ENCODE measurements at regions not wholly inside any gene's neighbourhood (a gene's known extent, or its start where the extent isn't known, plus 50 kb on each side); places are given as distances from the start of the nearest gene placed in this dataset.

DNA sequence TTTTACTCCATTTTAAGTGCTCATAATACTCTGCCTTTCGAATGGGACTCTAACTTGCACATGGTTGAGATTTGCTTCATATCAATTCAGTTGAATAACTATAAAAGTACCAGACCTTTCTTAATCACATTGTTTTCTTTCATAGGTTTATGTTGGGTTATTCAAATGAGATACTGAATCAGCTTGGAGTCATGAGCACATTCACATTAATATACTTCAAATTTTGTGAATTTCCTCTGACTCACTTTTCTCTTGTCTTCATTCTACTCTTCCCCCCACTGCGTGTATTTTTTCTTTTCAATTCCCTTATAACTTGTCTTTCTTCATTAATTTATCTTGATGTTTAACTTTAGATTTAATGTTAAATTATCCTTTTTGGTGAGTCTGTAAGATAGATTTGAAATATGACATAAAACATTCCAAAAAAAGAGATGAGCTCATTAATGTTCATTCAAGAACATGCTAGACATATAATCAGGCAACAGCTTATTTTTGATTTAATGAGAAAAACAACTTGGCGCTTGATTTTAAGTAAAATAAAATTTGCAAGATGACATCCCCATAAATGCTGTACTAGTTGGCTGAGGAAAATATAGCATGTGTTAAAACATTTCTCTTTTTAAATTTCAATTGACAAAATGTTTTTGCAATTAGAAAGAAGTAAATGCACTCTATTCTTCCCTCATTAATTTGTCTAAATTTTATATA is 736.0 kb downstream of the CD109 start:
- in situ Hi-C loops (cut with HindIII; ENCODE audit: low sequenced_read_pairs), result no loop called here
- no peak overlapping the region for H3K4me3 ChIP-seq (ENCODE audit: low read depth, low read length)
- TF ChIP-seq, protein P1, sequence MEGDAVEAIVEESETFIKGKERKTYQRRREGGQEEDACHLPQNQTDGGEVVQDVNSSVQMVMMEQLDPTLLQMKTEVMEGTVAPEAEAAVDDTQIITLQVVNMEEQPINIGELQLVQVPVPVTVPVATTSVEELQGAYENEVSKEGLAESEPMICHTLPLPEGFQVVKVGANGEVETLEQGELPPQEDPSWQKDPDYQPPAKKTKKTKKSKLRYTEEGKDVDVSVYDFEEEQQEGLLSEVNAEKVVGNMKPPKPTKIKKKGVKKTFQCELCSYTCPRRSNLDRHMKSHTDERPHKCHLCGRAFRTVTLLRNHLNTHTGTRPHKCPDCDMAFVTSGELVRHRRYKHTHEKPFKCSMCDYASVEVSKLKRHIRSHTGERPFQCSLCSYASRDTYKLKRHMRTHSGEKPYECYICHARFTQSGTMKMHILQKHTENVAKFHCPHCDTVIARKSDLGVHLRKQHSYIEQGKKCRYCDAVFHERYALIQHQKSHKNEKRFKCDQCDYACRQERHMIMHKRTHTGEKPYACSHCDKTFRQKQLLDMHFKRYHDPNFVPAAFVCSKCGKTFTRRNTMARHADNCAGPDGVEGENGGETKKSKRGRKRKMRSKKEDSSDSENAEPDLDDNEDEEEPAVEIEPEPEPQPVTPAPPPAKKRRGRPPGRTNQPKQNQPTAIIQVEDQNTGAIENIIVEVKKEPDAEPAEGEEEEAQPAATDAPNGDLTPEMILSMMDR (IDR thresholded peaks at IDR 0.05; ENCODE audit: low read depth, low read length), result no peak
- peak; percentile 12 for DNase-seq (ENCODE audit: low read depth, low spot score)

DNA sequence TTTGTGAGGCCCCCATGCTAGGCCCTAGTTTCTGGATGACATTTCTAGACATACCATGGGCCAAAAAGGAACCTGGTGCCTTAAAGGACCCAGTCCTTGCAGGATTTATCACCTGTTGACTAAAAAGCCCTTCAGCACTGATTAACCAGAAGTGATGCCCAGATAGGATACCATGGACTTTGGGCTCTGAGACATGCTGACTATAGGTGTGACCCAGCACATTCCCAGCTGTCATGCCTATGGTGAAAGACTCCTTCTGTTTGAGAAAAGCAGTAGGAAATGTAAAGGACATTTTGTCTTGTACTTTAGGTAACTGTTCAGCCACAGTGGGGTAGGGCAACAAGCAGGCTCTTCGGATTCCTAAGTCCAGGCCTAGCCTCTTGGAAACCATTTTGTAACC is 724.2 kb downstream of the CD109 start:
- in situ Hi-C loops (cut with HindIII; ENCODE audit: low sequenced_read_pairs), result no loop called here
- DNase-seq (ENCODE audit: low read depth, low spot score), result no peak
- TF ChIP-seq, protein P1 (IDR thresholded peaks at IDR 0.05; ENCODE audit: low read depth, low read length), result no peak
- no peak overlapping the region for H3K4me3 ChIP-seq (ENCODE audit: low read depth, low read length)

DNA sequence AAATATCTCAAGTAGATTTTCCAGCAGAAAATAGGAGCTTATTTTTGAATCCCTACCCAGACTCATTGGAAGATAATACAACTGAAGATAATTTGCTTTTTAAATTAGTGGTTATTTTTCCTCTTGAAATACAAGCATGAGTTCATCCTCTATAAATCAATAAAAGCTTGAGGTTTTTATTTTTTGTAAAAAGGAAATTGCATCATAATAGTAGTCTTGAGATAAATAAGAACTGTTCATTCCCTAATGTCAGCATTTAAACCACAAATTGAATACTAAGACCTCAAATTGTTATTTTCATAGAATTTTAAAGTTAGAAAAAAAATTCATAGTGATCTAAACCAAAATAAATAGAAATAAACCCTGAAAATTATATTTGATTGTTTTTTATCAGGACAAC is 719.1 kb downstream of the CD109 start:
- in situ Hi-C loops (cut with HindIII; ENCODE audit: low sequenced_read_pairs), result no loop called here
- TF ChIP-seq, protein P1 (IDR thresholded peaks at IDR 0.05; ENCODE audit: low read depth, low read length), result no peak
- no peak overlapping the region for H3K4me3 ChIP-seq (ENCODE audit: low read depth, low read length)
- DNase-seq (ENCODE audit: low read depth, low spot score), result no peak

DNA sequence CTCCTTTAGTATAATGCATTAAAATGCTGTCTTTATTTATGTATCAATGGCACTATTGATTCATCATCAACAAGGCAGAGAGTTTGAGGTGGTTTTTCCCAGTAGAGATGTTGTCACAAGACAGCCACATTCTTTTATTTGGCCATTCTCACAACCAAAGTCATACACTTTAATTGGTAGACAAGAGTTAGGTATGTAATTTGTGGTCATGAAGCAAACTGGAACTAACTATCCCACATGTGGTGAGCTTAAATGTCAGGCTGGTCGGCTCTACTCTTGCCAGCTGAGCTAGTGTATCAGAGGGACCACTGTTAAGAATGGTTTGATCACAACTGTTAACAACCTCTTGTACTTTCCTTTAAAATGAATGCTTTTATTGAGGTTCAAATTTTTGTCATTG is 714.6 kb downstream of the CD109 start:
- H3K4me3 ChIP-seq (ENCODE audit: low read depth, low read length), result no peak overlapping the region
- TF ChIP-seq, protein P1 (IDR thresholded peaks at IDR 0.05; ENCODE audit: low read depth, low read length), result no peak
- in situ Hi-C loops (cut with HindIII; ENCODE audit: low sequenced_read_pairs), result no loop called here
- peak; percentile 76 for DNase-seq (ENCODE audit: low read depth, low spot score)

DNA sequence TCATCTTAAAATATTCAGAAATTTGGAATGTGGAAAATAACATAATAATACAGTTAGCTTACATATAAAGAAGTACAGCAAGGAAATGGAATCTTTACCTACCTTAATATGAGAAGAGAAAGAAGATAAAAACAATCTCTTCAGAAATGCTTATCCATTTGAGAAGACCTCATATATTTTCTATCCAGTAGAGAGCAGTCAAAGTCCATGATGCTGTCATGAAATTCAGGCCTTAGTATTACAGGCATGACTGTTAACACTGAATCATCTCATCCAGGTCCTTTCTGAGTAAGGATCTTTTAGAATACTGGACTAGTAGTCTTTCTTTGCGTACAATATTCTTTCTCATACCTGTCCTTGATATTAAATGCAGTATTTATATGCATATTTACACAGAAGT is 713.4 kb downstream of the CD109 start:
- DNase-seq (ENCODE audit: low read depth, low spot score), result peak; percentile 86
- in situ Hi-C loops (cut with HindIII; ENCODE audit: low sequenced_read_pairs), result no loop called here
- no peak overlapping the region for H3K4me3 ChIP-seq (ENCODE audit: low read depth, low read length)
- TF ChIP-seq, protein P1 (IDR thresholded peaks at IDR 0.05; ENCODE audit: low read depth, low read length), result peak; percentile 39

DNA sequence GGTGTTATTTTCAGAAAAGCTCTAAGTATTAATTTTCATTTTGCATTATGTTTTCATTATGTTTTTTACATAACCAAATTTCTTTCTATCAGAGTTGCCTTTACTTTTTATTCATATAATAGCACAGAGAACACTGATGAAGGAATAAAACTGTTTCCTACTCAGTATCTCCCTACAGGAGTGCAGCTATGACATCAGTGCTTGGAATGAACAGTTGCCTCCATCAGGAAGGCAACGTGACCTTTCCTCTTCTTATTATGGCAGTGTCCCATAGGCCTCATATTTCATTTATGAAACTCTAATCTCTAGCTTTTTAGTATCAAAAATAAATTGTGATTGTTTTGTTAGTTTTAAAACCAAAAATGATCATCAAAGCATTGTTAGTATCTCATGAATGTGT is 712.8 kb downstream of the CD109 start:
- DNase-seq (ENCODE audit: low read depth, low spot score), result no peak
- in situ Hi-C loops (cut with HindIII; ENCODE audit: low sequenced_read_pairs), result no loop called here
- H3K4me3 ChIP-seq (ENCODE audit: low read depth, low read length), result no peak overlapping the region
- TF ChIP-seq, protein P1 (IDR thresholded peaks at IDR 0.05; ENCODE audit: low read depth, low read length), result no peak

Data from astrocyte of the spinal cord (primary cell).